HG02981 (cell line): ENCODE measurements at regions not wholly inside any gene's neighbourhood (a gene's known extent, or its start where the extent isn't known, plus 50 kb on each side); places are given as distances from the start of the nearest gene placed in this dataset.
"Not testable (repeated sequence)": the region's sequence is repeated elsewhere in the genome, so short reads cannot be mapped to it uniquely, and the experiment has no call there.

Experiments
- ATAC-seq: cut with Tn5 transposase; IDR thresholded peaks from one replicate; pipeline ENCODE4 v1.9.1; 2021; ENCODE audit warnings: mild to moderate bottlenecking, moderate library complexity; ENCODE audit not compliant: unreplicated experiment

GRCh38 chr4:74505355-74505978 lies 60.5 kb downstream of the AREG start:
- not testable (repeated sequence) for ATAC-seq

DNA sequence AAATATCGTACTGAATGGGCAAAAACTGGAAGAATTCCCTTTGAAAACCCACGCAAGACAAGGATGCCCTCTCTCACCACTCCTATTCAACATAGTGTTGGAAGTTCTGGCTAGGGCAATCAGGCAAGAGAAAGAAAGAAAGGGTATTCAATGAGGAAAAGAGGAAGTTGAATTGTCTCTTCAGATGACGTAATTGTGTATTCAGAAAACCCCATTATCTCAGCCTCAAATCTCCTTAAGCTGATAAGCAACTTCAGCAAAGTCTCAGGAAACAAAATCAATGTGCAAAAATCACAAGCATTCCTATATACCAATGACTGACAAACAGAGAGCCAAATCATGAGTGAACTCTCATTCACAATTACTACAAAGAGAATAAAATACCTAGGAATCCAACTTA lies 64.4 kb downstream of the AREG start:
- not testable (repeated sequence) for ATAC-seq

DNA sequence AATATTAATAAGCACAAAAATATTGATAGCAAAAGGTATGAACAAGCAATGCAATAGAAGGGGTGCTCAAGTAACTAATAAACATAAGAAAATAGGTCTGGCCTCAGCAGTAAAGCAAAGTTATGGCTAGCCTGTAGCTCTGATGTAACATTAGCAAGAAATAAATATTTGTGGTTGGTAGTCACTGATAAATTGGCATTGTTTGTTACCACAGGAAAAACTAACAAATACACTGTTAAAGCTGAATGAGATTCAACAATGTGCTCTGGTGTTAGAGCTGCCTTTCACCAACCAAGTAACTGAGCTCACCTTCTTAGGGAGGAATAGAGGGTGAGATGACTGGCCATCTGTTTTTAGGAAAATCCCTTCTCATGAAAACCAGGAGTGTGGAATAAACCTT lies 71.4 kb downstream of the AREG start:
- no peak for ATAC-seq

- no peak for ATAC-seq
Measured at GRCh38 chr4:74517996-74518395, 73.1 kb downstream of the AREG start.

DNA sequence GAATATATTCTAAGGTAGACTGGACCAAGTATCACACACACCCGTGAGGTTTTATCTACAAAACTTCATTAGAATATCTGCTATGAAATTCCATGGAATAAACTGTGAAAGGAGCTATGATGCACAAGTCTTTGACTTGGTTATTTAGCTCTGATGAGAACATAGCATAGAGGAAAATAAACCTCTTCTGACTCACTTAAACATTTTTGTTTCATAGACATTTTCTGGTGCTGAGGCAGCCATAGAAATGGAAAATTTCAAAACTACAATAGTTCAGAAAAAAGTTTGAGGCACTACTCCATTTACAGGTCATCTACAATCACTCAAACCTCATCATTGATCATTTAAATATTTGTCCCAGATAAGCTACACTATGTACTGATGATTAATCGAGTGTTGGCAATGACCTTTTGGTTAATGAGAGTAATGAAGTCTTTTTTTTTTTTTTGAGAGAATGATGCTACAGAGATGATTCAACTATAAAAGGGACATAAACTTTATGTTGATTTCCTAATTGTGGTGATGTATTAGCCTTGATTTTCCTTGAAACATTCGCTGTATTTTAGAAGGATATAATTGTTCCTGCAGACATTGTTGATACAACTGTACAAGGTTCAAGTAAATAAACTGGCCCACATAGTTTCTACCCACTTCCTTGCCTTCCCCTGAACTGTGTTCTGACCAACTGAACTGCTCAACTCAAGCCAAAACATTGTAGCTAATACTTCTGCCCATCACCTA lies 77.5 kb downstream of the AREG start:
- no peak for ATAC-seq

DNA sequence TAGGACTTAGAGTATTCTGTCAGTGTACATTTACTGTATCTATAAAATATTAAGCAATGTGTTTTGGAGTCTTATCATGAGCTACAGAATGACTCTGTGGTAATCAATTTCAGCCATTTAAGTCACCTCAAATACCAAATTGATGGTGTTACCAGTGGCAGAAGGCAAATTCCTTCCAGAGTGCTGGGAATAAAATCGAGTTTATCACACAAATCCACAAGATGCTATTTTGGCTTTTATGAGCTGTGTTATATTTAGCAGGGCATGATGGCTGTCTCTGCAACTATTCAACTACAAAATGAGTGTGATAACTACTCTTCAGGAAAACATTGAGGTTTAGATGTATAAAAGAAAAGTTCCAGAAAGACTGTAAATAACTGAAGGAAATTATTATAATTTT lies 78.2 kb downstream of the AREG start:
- ATAC-seq, result no peak

GRCh38 chr4:74524985-74525384 lies 80.0 kb downstream of the AREG start:
- no peak for ATAC-seq

DNA sequence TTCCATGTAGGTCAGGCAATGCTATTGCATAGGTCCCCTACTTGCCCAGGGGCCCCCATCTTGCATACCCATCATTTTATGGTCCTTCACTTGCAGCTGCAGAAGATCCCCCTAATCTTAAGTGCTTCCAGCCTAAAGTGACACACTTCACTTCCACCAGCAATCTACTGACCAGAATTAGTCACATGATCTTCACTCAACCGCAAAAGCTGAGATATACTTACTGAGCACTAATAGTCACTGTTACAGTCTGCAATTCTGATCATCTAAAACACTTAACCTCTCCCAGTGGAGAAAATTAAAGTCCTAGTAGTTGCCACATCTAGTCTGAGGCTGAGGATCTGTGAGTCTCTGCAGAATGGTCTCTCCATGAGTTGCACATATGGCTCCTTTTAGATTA lies 82.1 kb downstream of the AREG start:
- no peak for ATAC-seq

DNA sequence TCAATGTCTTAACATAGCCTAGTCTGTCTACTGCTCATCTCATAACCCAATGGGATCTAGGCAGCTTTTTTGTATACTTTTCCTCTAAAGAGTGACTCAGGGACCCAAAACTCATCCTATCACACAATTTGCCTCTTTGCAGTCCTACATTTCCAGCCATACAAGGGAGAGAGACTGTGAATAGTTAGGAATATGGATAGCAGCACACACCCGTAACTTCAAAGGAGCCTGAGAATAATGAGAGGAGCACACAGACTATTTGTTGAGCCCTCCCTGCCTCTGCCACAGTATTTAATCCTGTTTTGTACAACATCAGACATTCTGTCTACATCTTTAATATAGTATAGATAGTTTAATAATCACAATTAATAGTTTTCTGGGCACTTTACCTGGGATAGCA lies 83.2 kb downstream of the AREG start:
- ATAC-seq, result no peak

DNA sequence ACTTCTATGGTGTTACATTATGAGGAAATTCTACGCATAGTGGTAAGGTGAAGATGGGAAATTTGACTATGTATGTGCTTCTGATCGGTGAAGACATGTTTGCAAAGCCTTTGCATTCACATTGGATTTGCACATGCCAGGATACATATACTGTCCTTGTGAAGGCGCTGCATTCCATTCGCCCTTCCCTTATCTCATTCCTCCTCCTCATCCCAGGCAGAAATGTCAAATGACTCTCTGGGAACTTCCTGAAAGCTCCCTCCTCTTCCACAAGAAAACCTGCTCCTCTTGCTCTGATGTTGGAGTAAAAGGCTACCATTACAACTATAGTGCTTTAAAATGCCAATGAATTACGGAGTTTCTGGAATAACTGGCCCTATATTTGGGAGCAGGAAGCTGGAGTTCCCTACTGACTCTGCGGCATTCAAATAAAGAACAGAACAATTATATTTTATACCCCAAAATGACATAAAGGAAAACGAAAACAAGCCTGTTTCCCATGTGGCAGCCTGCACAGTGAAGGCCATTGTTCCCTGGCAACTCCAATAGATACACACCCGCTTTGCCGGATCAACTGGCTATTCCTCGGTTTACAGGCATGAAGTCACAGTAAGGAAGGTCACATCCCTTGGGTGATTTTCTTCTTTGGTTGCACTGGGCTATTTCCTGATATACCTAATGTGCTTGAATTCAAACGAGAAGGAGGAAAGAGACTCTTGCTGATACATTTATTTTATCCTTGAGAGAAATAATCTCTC lies 84.5 kb downstream of the AREG start:
- ATAC-seq, result no peak

DNA sequence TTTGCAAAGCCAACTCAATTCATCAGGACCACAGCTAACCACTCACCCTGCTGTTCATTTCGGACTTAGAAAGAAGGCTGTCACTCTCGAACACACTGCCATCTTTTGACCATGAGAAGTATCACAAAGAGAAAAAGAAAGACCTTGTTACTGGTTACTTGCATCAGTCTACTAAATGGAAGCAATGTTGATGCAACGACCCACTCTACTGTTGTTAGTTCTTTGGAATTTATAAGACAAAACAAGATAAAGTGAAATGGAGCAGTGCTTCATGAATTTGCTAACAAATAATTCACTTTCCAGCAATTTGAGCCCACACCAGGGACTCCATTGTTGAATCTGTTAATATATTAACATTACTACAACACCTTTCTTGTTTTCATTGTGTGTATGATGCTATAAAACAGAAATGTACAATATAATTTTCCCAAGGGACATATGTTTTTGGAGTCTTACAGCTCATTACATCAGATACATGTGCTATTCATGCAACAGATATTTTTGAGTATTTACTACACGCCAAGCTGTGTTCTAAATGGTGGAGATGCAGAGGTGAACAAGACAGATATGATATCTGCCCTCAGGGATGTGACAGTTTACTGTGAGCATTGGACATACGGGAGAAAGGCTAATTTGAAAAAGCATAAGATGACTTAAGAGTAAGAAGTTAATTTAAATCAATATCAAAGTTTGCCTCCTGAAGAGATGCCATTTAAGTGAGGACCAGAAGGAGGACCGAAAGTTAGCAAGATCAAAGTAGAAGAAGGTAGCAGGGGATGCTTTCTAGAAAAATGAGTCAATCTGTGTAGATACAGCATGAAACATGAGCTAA lies 87.2 kb downstream of the AREG start:
- ATAC-seq, result peak; percentile 96

DNA sequence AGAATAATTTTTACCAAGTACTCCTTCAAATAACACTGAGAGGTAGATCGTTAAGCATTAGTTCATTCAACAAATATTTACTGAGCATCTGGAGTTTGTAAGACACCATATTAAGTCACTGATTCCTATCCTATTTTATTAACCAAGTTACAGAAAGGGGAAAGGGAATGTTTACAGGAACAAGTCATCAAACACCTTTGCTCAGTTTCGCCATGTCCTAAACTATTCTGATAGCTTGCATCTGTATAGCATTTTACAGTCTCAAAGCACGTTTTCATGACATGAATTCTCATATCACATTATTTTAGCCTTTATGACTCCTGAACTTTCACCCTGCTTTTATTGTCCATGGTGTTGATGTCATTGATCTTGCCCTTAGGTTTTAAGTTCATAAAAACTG lies 89.2 kb downstream of the AREG start:
- ATAC-seq, result no peak

DNA sequence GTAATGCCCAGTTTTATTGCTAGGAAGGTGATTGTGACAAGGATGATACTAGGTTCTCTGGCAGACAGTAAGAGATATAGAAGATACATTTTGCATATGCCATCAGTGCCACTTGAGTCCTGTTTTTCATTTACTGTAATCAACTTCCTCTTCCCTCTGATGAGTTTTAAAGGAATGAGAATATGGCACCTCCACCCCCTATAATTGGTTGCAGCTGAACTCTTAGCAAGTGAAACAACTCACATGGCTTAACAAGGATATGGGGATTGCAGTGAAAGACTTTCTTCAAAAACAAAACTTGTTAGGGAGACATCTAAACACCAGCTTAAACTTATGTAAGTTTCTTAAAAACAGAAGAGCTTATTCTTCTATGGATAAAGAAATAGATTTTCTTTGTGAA lies 90.0 kb downstream of the AREG start:
- no peak for ATAC-seq

GRCh38 chr4:74535512-74535911 lies 90.6 kb downstream of the AREG start:
- ATAC-seq, result no peak

DNA sequence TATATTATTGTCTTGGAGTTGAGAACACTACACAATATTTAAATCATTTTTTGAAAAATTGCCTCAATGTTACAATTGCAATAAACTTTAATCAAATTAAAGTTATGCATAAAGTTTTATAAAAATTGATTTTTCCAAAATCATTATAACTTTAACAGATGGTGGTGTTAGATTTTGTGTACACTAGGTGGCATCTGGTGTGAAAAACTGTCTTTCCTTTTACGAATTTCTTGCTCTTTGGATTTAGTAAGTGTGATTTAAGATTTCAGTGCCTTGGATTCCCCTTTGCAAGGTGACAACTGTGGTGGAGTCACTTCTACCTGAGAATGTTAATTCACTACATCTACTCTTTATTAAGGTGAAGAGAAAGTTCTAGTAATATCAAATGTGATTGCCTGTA lies 91.6 kb downstream of the AREG start:
- no peak for ATAC-seq

GRCh38 chr4:74537459-74537858 lies 92.5 kb downstream of the AREG start:
- ATAC-seq, result no peak

DNA sequence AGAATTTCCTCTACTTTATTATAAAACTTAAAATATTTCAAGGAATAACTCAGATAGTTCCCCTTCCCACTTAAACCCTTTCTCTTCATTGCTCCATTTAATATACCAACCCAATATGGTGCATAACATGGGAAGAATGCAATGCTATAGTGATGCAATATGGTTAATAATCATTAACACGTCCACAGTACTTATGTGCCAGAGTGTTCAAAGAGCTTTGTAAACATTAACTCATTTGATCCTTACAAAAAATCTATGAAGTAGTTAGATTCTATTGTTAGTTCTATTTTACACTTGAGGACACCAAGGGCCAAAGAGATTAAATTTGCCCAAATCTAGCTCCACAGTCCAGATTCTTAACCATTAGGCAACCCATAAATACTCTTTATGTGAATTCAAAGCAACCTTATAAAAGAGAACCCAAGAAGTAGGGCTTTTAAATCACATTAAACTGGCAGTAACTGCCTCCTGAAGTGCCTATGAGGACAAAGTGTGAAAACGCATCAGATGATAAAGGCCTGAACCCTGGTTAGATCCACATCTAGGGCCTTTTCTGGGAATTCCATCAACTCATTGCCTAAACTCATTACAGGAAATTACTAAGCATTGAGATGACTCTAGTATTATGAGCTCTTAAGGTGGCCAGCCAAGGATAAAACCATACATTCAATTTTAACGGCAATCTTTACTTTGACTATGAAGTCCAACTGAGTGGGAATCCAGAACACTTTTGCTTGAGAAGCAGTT lies 94.3 kb downstream of the AREG start:
- ATAC-seq, result peak; percentile 48

- ATAC-seq, result no peak
Measured at GRCh38 chr4:74540193-74540592, 95.3 kb downstream of the AREG start.

DNA sequence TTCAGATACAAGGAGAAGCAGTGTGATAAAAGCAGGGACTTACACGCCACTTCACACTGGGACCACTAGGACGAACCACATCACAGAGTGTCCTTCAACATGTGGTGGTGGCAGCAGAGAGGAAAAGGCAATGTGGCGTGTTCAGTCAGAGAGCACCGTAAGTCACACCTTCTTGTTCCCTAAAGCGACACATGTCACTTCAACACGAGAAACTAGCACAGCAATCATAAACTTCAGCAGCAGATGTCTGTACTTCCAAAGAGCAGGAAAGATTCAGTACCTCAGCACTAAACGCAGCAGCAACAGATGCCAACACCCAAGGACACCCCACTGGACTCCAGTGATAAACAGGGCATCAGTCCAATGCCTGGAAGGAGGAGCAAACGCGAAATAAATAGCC lies 96.7 kb downstream of the AREG start:
- ATAC-seq, result no peak

- ATAC-seq, result peak; percentile 90
Measured at GRCh38 chr4:74543231-74543781, 98.4 kb downstream of the AREG start.
